ENCODE measurements at regions not wholly inside any gene's neighbourhood (a gene's known extent, or its start where the extent isn't known, plus 50 kb on each side); places are given as distances from the start of the nearest gene placed in this dataset.

- H2AFZ ChIP-seq (ENCODE audit: low read length), result no peak overlapping the region
- no peak overlapping the region for H3K4me3 ChIP-seq (ENCODE audit: extremely low read depth in 1 of 4, insufficient read depth in 2 of 4, low read depth in 3 of 4, low read length in 4 of 4)
- no peaks in the 10 kb centered on the region; the same call in 1 of the 2 replicates for H3K23me2 ChIP-seq (ENCODE audit: low read depth, low read length)
- H2BK12ac ChIP-seq (ENCODE audit: low read depth, low read length), result no peak overlapping the region
- no peak overlapping the region for H2BK20ac ChIP-seq (ENCODE audit: low read length)
- no peak overlapping the region for H4K8ac ChIP-seq (ENCODE audit: extremely low read depth, insufficient read depth, low read length)
- H4K5ac ChIP-seq (ENCODE audit: insufficient read length, low read depth, low read length), result no peak overlapping the region
- H2BK120ac ChIP-seq (replicated peaks; ENCODE audit: low read depth, low read length), result no peak overlapping the region
- H2BK5ac ChIP-seq (ENCODE audit: low read depth, low read length), result no peak overlapping the region
- no peak overlapping the region for H4K91ac ChIP-seq (replicated peaks; ENCODE audit: insufficient read length, low read length)
- ChIA-PET CTCF (ENCODE audit: partially characterized antibody) (no interaction called here), POLR2A (ENCODE audit: partially characterized antibody) (no interaction called here)
- H3K9ac ChIP-seq (replicated peaks in 1 of 4; ENCODE audit: extremely low read depth in 1 of 4, low read depth in 3 of 4, low read length in 3 of 4), result no peak overlapping the region
- no peaks in the 10 kb centered on the region for H3K9me3 ChIP-seq (ENCODE audit: insufficient read depth in 2 of 2, low read depth in 1 of 2, low read length in 1 of 2)
- no peak overlapping the region for H3K4me2 ChIP-seq (ENCODE audit: insufficient read depth in 1 of 2, low read depth in 2 of 2, low read length in 2 of 2)
- no peak overlapping the region for H2AK5ac ChIP-seq (ENCODE audit: low read depth, low read length)
- H2BK15ac ChIP-seq (ENCODE audit: low read length), result no peak overlapping the region
- H3K56ac ChIP-seq (replicated peaks; ENCODE audit: insufficient read length, low read depth, low read length), result no peak overlapping the region
- no peak overlapping the region for H3K18ac ChIP-seq (ENCODE audit: extremely low read depth, low read length)
- no peaks in the 10 kb centered on the region for H3K79me1 ChIP-seq (ENCODE audit: low read depth, low read length)
- no peak overlapping the region for H3K23ac ChIP-seq (ENCODE audit: insufficient read length)
- H3K36me3 ChIP-seq (ENCODE audit: control insufficient read depth in 2 of 4, insufficient read depth in 4 of 4, low read length in 3 of 4), result no peaks in the 10 kb centered on the region
- H4K20me1 ChIP-seq (replicated peaks in 1 of 2; ENCODE audit: control insufficient read depth in 1 of 2, insufficient read depth in 2 of 2, low read length in 2 of 2), result no peaks in the 10 kb centered on the region
- DNase-seq (ENCODE audit: low read depth in 1 of 2, low spot score in 2 of 2) (peak in 1 of 2 experiments; percentile 4), FAIRE-seq (no peak)
- 88% methylated on average over 6 of the region's 6 CpGs; no CpG with 5 or more reads in 1 of the 2 experiments for WGBS, 2 experiments (ENCODE audit: extremely low coverage in 1 of 2, insufficient coverage in 1 of 2, insufficient read length in 1 of 2, insufficient replicate concordance in 2 of 2, low coverage in 1 of 2, low lambda C conversion rate in 2 of 2, missing lambda C conversion rate in 1 of 2)
- no peaks in the 10 kb centered on the region for H3K79me2 ChIP-seq (ENCODE audit: control insufficient read depth in 1 of 2, insufficient read depth in 2 of 2, low read length in 2 of 2)
- H3K14ac ChIP-seq (ENCODE audit: insufficient read length), result no peak overlapping the region
- H3K4ac ChIP-seq (replicated peaks; ENCODE audit: insufficient read length, low read depth, low read length), result no peak overlapping the region
- H3K27me3 ChIP-seq (replicated peaks in 1 of 4; ENCODE audit: control insufficient read depth in 3 of 4, extremely low read depth in 1 of 4, insufficient read depth in 3 of 4, low read length in 3 of 4), result no peaks in the 10 kb centered on the region
- no peak overlapping the region for H3K27ac ChIP-seq (ENCODE audit: low read depth, low read length)
- H3K4me1 ChIP-seq (replicated peaks in 1 of 4; ENCODE audit: control insufficient read depth in 3 of 4, insufficient read depth in 4 of 4, low read length in 3 of 4), result peaks cover 0 to 2% (median 0%) of the 10 kb centered on the region in 4 experiments; a peak in 1 of 7 replicates
Observed at GRCh38 chr19:31803835-31804446, 454.7 kb upstream of the TSHZ3 start.
